PC-3 (cell line): ENCODE measurements at regions not wholly inside any gene's neighbourhood (a gene's known extent, or its start where the extent isn't known, plus 50 kb on each side); places are given as distances from the start of the nearest gene placed in this dataset.

Experiments
- EZH2 ChIP-seq: fragments of 300-600 bp; sonication (generic); IDR thresholded peaks from one replicate; pipeline ENCODE4 v1.6.1; 2017; ENCODE audit warnings: antibody characterized with exemption, mild to moderate bottlenecking, low read length; ENCODE audit not compliant: unreplicated experiment
- EZH2phosphoT487 ChIP-seq: fragments of 300-600 bp; sonication (generic); IDR thresholded peaks from 2 replicates; pipeline ENCODE4 v1.6.1; 2018; ENCODE audit warnings: mild to moderate bottlenecking, antibody characterized with exemption, low read length, borderline replicate concordance
- TF ChIP-seq, protein P1 (sequence below): fragments of 300-600 bp; sonication (generic); conservative IDR thresholded peaks from 2 replicates; pipeline ENCODE4 v1.5.1; 2017; ENCODE audit warnings: antibody characterized with exemption, low read depth, mild to moderate bottlenecking, low read length

DNA sequence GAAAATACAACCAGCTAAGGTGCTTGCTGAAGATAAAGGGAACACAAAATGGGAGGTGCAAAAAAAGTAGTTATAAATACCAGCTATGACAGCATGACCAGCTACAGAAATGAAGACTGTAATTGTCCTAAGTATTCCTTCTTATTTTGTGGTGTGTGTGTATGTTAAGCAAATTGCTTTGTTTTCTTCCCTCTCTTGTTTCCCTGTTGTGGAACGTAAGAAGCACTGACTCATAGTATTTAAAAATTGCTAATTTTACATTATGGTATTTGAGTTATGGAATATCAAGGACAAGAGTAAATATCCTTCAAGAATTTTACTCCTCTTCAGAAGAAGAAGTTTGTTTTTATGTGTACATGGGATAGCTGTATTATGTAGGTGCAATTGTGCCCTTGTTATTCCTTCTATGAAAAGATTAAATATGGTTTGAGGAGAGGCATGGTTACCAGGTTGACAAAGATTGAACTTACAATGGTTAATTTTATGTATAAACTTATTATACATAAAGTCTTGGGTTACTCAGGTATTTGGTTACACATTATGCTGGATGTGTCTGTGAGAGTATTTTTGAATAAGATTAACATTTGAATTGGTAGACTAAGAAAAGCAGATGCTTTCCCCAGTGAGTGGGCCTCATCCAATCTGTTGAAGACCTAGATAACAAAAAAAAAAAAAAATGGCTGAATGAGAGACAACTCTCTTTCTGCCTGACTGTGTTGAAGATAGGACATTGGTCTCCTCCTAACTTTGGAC is 1132.1 kb upstream of the ALCAM start:
- TF ChIP-seq, protein P1, sequence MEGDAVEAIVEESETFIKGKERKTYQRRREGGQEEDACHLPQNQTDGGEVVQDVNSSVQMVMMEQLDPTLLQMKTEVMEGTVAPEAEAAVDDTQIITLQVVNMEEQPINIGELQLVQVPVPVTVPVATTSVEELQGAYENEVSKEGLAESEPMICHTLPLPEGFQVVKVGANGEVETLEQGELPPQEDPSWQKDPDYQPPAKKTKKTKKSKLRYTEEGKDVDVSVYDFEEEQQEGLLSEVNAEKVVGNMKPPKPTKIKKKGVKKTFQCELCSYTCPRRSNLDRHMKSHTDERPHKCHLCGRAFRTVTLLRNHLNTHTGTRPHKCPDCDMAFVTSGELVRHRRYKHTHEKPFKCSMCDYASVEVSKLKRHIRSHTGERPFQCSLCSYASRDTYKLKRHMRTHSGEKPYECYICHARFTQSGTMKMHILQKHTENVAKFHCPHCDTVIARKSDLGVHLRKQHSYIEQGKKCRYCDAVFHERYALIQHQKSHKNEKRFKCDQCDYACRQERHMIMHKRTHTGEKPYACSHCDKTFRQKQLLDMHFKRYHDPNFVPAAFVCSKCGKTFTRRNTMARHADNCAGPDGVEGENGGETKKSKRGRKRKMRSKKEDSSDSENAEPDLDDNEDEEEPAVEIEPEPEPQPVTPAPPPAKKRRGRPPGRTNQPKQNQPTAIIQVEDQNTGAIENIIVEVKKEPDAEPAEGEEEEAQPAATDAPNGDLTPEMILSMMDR: no peak
- TF ChIP-seq EZH2 (no peak), EZH2phosphoT487 (no peak)
